ENCODE measurements at regions not wholly inside any gene's neighbourhood (a gene's known extent, or its start where the extent isn't known, plus 50 kb on each side); places are given as distances from the start of the nearest gene placed in this dataset.

- TF ChIP-seq CREB1 (IDR thresholded peaks at IDR 0.05; ENCODE audit: low read depth) = no peak
- no peak for TF ChIP-seq ETV6 (conservative IDR thresholded peaks at IDR 0.05 in 1 of 2, IDR thresholded peaks at IDR 0.05 in 1 of 2; ENCODE audit: borderline replicate concordance in 1 of 2, low read depth in 1 of 2)
- no peak for TF ChIP-seq TCF7 (IDR thresholded peaks at IDR 0.05; ENCODE audit: borderline replicate concordance)
- TF ChIP-seq ZNF687 (IDR thresholded peaks at IDR 0.05) = no peak
- no peak for TF ChIP-seq MXI1 (IDR thresholded peaks at IDR 0.05; ENCODE audit: low read depth, low read length)
- TF ChIP-seq CBFB (IDR thresholded peaks at IDR 0.05; ENCODE audit: low read depth) = no peak
- no peak for TF ChIP-seq HDAC2 (IDR thresholded peaks at IDR 0.05)
- no peak for TF ChIP-seq CTCF (IDR thresholded peaks at IDR 0.05 in 2 of 3, conservative IDR thresholded peaks at IDR 0.05 in 1 of 3; ENCODE audit: control insufficient read depth in 2 of 3, extremely low read depth in 1 of 3, insufficient read depth in 1 of 3, low read depth in 3 of 3, low read length in 3 of 3)
- no peak for TF ChIP-seq SMC3 (IDR thresholded peaks at IDR 0.05; ENCODE audit: borderline replicate concordance, low read length)
Observed at GRCh38 chr13:59342400-59342799, 821.3 kb downstream of the DIAPH3 start.
